ENCODE measurements at regions not wholly inside any gene's neighbourhood (a gene's known extent, or its start where the extent isn't known, plus 50 kb on each side); places are given as distances from the start of the nearest gene placed in this dataset.

DNA sequence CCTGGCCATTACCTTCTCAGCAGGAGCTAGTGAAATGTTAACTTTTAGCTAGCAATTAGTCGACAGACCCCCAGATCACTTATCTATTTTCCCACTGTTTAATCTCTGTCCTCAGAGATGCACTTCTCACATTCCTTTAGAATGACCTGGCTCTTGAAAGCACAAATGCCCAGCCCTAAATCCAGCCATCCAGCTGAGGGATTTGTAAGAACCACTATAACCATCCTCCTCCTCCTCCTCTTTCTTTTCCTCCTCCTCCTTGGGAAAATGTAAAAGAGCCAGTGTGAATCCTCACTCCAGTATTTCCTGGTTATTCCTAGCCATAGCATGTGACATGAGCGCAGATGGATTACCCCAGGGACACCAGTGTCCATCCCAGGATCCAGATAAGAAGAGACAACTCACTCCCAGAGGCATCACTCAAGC, 124.3 kb downstream of the ENC1 start:
- TF ChIP-seq, protein P1, sequence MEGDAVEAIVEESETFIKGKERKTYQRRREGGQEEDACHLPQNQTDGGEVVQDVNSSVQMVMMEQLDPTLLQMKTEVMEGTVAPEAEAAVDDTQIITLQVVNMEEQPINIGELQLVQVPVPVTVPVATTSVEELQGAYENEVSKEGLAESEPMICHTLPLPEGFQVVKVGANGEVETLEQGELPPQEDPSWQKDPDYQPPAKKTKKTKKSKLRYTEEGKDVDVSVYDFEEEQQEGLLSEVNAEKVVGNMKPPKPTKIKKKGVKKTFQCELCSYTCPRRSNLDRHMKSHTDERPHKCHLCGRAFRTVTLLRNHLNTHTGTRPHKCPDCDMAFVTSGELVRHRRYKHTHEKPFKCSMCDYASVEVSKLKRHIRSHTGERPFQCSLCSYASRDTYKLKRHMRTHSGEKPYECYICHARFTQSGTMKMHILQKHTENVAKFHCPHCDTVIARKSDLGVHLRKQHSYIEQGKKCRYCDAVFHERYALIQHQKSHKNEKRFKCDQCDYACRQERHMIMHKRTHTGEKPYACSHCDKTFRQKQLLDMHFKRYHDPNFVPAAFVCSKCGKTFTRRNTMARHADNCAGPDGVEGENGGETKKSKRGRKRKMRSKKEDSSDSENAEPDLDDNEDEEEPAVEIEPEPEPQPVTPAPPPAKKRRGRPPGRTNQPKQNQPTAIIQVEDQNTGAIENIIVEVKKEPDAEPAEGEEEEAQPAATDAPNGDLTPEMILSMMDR (IDR thresholded peaks at IDR 0.05; ENCODE audit: poor library complexity, severe bottlenecking) = no peak
- no peak for TF ChIP-seq POLR2AphosphoS5 (IDR thresholded peaks at IDR 0.05)
